Dermis microvascular lymphatic vessel endothelial cell (primary cell): ENCODE measurements at regions not wholly inside any gene's neighbourhood (a gene's known extent, or its start where the extent isn't known, plus 50 kb on each side); places are given as distances from the start of the nearest gene placed in this dataset.

Experiments used
- DNase-seq, 2 donors: peaks; one replicate each; pipeline versions ENCODE4 v3.0.0 to v3.0.0-alpha.2; 2010; ENCODE audit warnings: low read depth in 2 of 2

DNA sequence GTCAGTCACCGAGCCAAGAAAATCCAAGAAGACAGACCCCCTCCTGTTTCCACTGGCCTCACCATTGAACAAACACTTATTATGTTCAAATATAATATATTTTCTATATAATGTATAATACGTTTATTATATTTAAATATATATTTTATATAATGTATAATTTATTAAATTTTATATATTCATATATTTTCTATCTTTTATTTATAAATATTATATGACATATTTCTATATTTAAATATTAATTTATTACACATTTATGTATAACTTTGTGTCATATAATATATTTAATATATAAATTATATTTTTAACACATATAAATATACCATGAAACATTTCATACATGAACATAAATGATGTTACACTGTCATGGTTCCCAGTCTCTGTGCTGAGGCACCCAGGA, 60.9 kb upstream of the RMDN2 start:
- no peak for DNase-seq

DNA sequence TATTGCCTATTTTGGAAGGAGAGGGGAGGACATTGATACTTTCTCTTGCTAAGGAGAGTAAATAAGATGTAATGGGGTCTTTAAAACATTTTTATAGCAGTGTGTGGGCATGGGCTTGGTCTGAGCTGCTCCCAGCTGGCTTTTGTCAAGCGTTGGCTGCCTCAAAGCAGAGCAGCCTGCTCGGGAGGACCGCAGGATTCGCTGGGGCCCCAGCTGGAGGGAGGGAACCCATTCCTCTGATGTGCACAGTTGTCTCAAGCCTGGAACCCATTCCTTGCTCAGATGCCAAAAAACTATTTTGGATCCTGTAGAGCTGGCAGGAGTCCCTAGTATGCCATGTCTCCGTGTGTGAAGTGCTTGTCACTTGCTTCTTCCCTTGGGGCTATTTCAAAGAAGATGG, 59.4 kb upstream of the RMDN2 start:
- DNase-seq = no peak

DNA sequence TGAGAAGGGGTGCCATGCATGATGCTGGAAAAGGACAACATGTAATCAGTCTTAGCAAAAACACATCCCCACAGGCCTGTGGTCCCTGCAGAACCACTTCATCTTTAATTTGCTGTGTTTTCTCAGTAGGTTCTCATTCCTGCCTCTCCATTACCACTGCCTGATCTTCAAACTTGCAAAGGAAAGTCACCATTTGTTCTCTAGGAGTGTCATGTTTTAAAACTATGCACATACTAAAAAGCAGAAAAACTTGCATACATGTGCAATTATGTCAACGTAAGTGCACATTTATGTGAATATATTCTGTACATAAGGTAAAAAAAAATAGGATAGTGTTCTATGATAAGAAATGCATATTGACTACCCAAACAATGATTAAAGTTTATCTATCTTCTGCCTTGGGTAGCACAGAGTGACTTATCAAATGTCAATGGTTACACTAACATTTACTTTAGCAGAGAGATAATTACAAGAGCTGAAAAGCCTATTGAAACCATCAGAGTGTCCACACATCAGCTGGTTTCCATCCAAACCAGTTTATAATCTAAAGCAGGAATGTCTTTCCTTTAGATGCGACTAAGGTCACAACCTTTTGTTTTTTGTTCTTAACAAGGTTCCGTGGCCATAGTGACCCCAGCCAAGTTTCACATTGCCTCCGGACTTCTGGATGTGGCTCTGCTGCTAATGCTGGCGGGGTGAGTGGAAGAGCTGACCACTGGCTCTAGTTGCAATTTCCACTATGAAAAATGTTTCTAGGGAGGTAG, 58.7 kb upstream of the RMDN2 start:
- DNase-seq = no peak

DNA sequence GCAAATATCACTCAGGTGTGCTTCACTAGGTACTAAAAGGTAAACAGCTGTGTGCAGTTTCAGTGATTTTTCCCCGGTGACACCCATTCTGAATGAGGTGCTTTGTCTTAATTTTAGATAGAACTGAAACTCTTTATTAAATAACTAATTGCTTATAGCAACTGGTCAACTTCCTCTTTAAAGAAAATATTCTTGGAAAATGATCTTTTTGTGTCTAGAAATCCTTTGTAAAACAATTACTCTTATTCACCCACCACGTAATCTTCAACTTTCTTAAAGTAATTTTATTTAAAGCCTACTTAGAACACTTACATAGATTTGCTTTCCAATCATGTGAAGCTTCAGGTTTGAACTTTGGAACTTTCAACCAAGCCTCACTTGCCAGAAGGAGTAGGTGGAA, 57.9 kb upstream of the RMDN2 start:
- DNase-seq = no peak

DNA sequence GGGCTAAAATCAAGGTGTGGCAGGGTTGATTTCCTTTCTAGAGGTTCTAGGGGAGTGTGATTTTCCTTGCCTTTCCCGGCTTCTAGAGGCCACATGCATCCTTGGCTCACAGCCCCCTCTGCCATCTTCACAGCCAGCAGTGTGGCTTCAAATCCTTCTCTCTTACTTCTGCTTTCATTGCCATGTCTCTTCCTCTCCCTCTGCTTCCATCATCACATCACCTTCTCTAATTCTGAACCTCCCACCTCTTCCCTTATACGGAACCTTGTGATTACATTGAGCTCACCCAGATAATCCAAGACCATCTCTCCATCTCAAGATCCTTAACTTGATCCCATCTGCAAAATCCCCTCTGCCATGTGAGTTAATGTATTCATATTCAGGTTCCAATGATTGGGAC, 56.2 kb upstream of the RMDN2 start:
- DNase-seq = no peak

DNA sequence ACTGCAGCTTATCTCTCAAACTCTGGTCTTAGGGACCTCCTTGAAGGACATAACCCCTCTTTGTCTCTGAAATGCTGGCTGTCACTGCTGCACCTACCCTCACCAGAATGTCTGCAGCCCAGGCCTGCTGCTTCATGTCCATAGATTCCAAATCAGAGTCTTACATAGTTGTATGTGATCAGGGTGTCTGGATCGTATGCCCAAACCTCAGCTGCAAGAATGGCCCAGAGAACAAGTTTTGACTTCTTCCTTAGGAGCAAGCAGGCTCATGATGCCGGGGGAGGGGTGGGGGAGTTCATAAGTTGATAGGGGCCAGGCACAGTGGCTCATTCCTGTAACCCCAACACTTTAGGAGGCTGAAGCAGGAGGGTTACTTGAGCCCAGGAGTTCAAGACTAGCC, 55.8 kb upstream of the RMDN2 start:
- DNase-seq = no peak

DNA sequence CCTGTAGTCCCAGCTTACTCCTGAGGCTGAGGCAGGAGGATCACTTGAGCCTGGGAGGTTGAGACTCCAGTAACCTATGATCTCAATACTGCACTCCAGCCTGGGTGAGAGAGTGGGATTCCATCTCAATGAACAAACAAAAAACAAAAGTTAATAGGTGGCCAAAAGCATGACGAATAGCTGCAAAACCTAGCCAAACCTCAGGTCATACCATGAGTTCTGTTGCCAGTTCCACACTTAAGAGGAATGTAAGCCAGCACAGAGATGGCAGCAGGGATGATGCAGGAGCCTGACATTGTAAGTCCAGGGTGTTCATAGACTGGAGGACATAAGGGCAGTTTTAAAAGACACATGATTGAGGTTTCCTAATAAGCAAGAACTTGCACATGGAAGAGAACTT, 55.3 kb upstream of the RMDN2 start:
- DNase-seq = no peak

DNA sequence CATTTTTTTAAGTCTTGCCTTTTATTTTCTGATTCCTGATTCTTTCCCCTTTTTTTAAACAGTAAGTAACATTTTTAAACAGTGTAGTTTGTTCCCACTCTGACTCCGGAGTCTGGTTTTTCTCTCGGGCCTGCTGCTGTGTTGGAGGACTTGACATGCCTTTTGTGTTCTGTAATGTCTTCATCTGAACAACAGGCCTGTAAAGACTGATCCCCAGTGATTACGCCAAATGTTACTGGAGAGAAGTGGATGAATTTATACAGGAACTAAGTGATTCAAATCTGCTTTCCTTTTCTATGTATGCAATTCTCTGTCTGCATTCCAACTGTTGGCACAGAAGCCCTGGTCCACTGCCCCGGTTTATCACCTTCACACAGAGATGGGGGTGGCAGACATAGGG, 54.3 kb upstream of the RMDN2 start:
- DNase-seq = peak in 1 of 2 donors; percentile 42

DNA sequence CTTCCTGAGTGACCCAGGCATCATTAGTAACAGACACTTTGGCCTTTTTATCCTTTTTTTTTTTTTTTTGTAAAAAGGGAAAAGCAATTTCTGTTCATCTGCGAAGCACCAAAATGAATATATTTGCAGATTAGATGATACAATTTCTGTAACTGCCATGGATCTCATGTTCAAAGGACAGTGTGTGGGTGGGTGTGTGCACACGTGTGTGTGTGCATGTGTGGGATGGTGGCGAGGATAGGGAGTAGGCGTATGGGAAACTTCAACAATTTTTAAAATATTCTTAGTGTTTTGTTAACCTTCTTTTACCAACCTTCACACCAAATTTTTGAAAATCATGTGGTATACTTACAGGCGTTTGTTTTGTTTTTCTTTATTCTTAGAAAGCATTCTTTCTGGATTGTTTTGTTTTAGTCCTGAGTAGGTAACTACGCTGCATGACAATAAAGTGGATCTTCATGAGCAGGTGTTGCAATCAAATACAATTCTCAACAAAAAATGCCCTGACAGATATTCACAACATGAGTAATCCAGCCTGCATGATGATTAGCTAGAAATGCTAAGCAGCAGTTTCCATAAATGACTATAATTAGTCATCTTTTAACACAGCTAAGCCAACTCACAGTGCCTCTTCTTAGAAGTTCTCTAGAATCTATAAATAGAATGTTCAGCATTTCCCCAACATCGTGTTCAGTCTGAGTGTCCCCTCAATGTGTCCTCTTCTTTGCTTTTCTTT, 53.5 kb upstream of the RMDN2 start:
- peak; percentile 18 to 53 for DNase-seq

DNA sequence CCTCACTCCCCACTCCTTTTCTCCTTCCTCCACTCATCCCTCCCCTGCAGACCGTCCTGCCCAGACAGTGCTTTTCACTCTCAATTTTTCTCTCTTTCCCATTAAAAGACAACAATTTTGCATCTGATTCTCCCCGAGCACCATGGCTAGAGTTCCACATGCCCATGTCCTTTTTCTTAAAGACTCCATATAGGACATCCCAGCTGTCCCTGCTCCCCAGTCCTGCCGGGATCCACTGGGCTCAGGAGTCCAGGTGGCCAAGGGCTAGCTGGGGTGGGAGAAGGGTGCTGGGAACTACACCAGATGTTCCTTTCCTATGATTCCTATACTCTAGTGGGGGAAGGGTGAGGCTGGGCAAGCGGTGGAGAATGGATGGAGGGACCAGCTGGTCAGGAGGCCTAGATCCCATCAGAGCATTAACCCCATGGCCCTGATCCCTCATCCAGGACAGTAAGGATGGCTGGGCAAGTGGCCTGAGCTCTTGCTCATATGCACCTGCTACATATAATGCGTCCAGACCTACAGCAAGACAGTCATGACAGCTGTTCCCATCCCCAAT, 52.8 kb upstream of the RMDN2 start:
- DNase-seq = no peak

DNA sequence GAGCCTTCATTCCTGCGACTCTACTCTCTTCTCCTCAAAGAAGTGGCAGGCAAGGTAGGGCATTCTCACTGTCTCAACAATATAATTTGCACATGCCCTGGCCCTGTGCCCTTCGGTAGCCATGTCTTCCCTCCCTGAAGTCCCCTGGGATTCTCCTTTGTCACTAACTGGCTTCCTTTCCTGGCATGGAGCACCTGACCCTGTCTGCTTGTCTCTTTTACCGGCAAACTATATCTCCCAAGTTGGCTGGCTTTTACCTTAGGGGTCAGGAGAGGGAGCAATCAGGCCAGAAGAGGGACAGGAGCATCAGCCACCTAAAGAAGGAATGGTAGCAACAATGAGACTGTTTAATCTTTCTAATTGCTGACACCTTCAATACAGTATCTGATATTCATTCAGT, 51.9 kb upstream of the RMDN2 start:
- no peak for DNase-seq

DNA sequence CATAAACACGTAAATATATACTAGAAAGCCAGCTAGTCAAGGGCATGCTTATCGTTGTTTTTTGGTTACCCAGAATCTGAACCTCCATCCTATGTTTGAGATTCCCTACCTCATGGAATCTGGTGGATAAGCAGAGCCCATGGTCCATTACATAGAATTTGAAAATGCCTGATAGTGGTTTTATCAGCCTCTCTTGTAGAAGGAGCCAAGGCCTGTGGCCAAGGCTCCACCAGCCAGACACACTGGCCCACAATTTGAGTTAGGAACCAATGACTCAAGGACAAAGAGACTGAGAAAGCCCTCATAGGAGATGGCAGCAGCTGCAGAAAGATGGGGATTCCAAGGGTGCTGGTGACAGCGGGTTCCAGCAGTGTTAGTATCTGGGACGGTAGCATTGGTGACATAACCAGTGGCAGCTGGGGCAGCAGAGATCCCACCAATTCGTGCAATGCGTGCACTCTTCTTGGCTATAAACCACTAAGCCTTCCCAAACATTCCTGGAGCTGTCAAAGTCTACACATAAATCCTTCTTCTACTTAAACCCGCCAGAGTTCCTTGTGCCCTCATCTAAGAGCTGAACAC, 51.2 kb upstream of the RMDN2 start:
- no peak for DNase-seq

DNA sequence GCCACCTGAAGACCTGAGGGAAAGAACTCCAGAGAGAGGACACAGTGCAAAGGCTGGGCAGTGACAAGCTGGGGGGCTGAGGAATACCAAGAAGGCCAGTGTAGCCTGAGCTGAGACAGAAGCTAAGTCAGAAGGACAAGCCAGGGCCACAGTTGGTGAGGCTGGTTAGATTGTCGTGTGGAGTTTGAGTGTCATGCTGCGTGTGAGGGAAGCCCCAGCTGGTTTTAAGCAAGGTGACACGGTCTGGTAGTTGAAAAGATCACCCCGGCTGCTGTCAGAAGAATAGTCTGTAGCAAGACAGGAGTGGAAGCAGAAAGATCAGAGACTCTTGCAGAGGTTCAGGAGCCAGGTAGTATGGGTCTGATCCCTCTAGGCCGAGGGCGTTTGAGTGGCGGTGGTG, 50.6 kb upstream of the RMDN2 start:
- DNase-seq = no peak
